Hematopoietic multipotent progenitor cell (in vitro differentiated cells): ENCODE measurements at regions not wholly inside any gene's neighbourhood (a gene's known extent, or its start where the extent isn't known, plus 50 kb on each side); places are given as distances from the start of the nearest gene placed in this dataset.

Experiments
- DNase-seq, 3 donors: peaks; one replicate each; pipeline ENCODE4 v3.0.0-alpha.2; 2011 to 2015; ENCODE audit warnings: low read depth in 2 of 3, low spot score in 2 of 3

- DNase-seq: no peak
Measured at GRCh38 chr20:20939006-20939405, 167.2 kb downstream of the LINC00237 start.

- DNase-seq: no peak
Measured at GRCh38 chr20:20938599-20938998, 167.6 kb downstream of the LINC00237 start.

- DNase-seq: no peak
Measured at GRCh38 chr20:20938131-20938530, 168.0 kb downstream of the LINC00237 start.

GRCh38 chr20:20933142-20933958 is 172.8 kb downstream of the LINC00237 start:
- DNase-seq: no peak

- no peak for DNase-seq
Measured at GRCh38 chr20:20932156-20932555, 174.0 kb downstream of the LINC00237 start.

GRCh38 chr20:20931632-20932031 is 174.5 kb downstream of the LINC00237 start:
- DNase-seq: no peak

GRCh38 chr20:20931024-20931423 is 175.1 kb downstream of the LINC00237 start:
- no peak for DNase-seq

GRCh38 chr20:20930500-20930899 is 175.7 kb downstream of the LINC00237 start:
- no peak for DNase-seq

GRCh38 chr20:20929341-20929740 is 176.8 kb downstream of the LINC00237 start:
- no peak for DNase-seq

- no peak for DNase-seq
Measured at GRCh38 chr20:20926222-20926905, 179.8 kb downstream of the LINC00237 start.

GRCh38 chr20:20920433-20920832 is 185.7 kb downstream of the LINC00237 start:
- no peak for DNase-seq

GRCh38 chr20:20915844-20916243 is 190.3 kb downstream of the LINC00237 start:
- no peak for DNase-seq

- DNase-seq: no peak
Measured at GRCh38 chr20:20904501-20904831, 192.0 kb upstream of the RALGAPA2 start.

GRCh38 chr20:20903773-20904500 is 191.5 kb upstream of the RALGAPA2 start:
- no peak for DNase-seq

- no peak for DNase-seq
Measured at GRCh38 chr20:20897922-20898321, 185.5 kb upstream of the RALGAPA2 start.

GRCh38 chr20:20897145-20897544 is 184.7 kb upstream of the RALGAPA2 start:
- DNase-seq: no peak

- no peak for DNase-seq
Measured at GRCh38 chr20:20896606-20897005, 184.2 kb upstream of the RALGAPA2 start.

- no peak for DNase-seq
Measured at GRCh38 chr20:20895537-20895936, 183.1 kb upstream of the RALGAPA2 start.

GRCh38 chr20:20894753-20895152 is 182.3 kb upstream of the RALGAPA2 start:
- no peak for DNase-seq

- DNase-seq: no peak
Measured at GRCh38 chr20:20894280-20894679, 181.8 kb upstream of the RALGAPA2 start.

GRCh38 chr20:20892328-20892727 is 179.9 kb upstream of the RALGAPA2 start:
- DNase-seq: no peak

GRCh38 chr20:20890751-20891150 is 178.3 kb upstream of the RALGAPA2 start:
- no peak for DNase-seq
